ENCODE measurements at regions not wholly inside any gene's neighbourhood (a gene's known extent, or its start where the extent isn't known, plus 50 kb on each side); places are given as distances from the start of the nearest gene placed in this dataset.

- Histone ChIP-seq H3K9ac (ENCODE audit: low read length in 5 of 5) (no peak overlapping the region), H3K36me3 (ENCODE audit: control insufficient read depth in 5 of 5, insufficient read depth in 5 of 5, low read length in 5 of 5) (no peaks in the 10 kb centered on the region), H3K9me3 (ENCODE audit: control insufficient read depth in 5 of 5, low read length in 5 of 5) (no peaks in the 10 kb centered on the region), H3K4me1 (ENCODE audit: control insufficient read depth in 5 of 5, insufficient read depth in 5 of 5, low read length in 5 of 5) (peaks cover 0 to 9% (median 0%) of the 10 kb centered on the region in 5 donors), H3K27ac (ENCODE audit: low read depth, low read length) (no peak overlapping the region), H3K4me3 (ENCODE audit: low read depth in 1 of 5, low read length in 5 of 5) (no peak overlapping the region), H3K27me3 (ENCODE audit: control insufficient read depth in 5 of 5, insufficient read depth in 4 of 5, low read length in 5 of 5) (peaks cover 0 to 9% (median 7%) of the 10 kb centered on the region in 5 donors)
Measured at GRCh38 chr2:16227811-16228462, 287.6 kb downstream of the MYCN start.

- peaks cover 0 to 10% (median 9%) of the 10 kb centered on the region in 5 donors for H3K27me3 ChIP-seq (ENCODE audit: control insufficient read depth in 5 of 5, insufficient read depth in 4 of 5, low read length in 5 of 5)
- no peaks in the 10 kb centered on the region for H3K36me3 ChIP-seq (ENCODE audit: control insufficient read depth in 5 of 5, insufficient read depth in 5 of 5, low read length in 5 of 5)
- no peak overlapping the region for H3K4me3 ChIP-seq (ENCODE audit: low read depth in 1 of 5, low read length in 5 of 5)
- no peak overlapping the region for H3K9ac ChIP-seq (ENCODE audit: low read length in 5 of 5)
- H3K27ac ChIP-seq (ENCODE audit: low read depth, low read length) = no peak overlapping the region
- H3K9me3 ChIP-seq (ENCODE audit: control insufficient read depth in 5 of 5, low read length in 5 of 5) = no peaks in the 10 kb centered on the region
- peaks cover 0 to 9% (median 0%) of the 10 kb centered on the region in 5 donors for H3K4me1 ChIP-seq (ENCODE audit: control insufficient read depth in 5 of 5, insufficient read depth in 5 of 5, low read length in 5 of 5)
Measured at GRCh38 chr2:16226943-16227664, 286.8 kb downstream of the MYCN start.

- Histone ChIP-seq H3K4me3 (ENCODE audit: low read depth in 1 of 5, low read length in 5 of 5) (no peak overlapping the region), H3K27me3 (ENCODE audit: control insufficient read depth in 5 of 5, insufficient read depth in 4 of 5, low read length in 5 of 5) (peaks cover 0 to 15% (median 12%) of the 10 kb centered on the region in 5 donors), H3K27ac (ENCODE audit: low read depth, low read length) (no peak overlapping the region), H3K36me3 (ENCODE audit: control insufficient read depth in 5 of 5, insufficient read depth in 5 of 5, low read length in 5 of 5) (no peaks in the 10 kb centered on the region), H3K4me1 (ENCODE audit: control insufficient read depth in 5 of 5, insufficient read depth in 5 of 5, low read length in 5 of 5) (peaks cover 0 to 9% (median 0%) of the 10 kb centered on the region in 5 donors), H3K9ac (ENCODE audit: low read length in 5 of 5) (no peak overlapping the region), H3K9me3 (ENCODE audit: control insufficient read depth in 5 of 5, low read length in 5 of 5) (no peaks in the 10 kb centered on the region)
Measured at GRCh38 chr2:16226381-16226780, 286.0 kb downstream of the MYCN start.

GRCh38 chr2:16225545-16225944, 285.2 kb downstream of the MYCN start:
- peaks cover 0 to 18% (median 15%) of the 10 kb centered on the region in 5 donors for H3K27me3 ChIP-seq (ENCODE audit: control insufficient read depth in 5 of 5, insufficient read depth in 4 of 5, low read length in 5 of 5)
- H3K4me1 ChIP-seq (ENCODE audit: control insufficient read depth in 5 of 5, insufficient read depth in 5 of 5, low read length in 5 of 5) = peaks cover 0 to 9% (median 0%) of the 10 kb centered on the region in 5 donors
- H3K9me3 ChIP-seq (ENCODE audit: control insufficient read depth in 5 of 5, low read length in 5 of 5) = no peaks in the 10 kb centered on the region
- no peaks in the 10 kb centered on the region for H3K36me3 ChIP-seq (ENCODE audit: control insufficient read depth in 5 of 5, insufficient read depth in 5 of 5, low read length in 5 of 5)
- H3K27ac ChIP-seq (ENCODE audit: low read depth, low read length) = no peak overlapping the region
- no peak overlapping the region for H3K4me3 ChIP-seq (ENCODE audit: low read depth in 1 of 5, low read length in 5 of 5)
- no peak overlapping the region for H3K9ac ChIP-seq (ENCODE audit: low read length in 5 of 5)

GRCh38 chr2:16225071-16225470, 284.7 kb downstream of the MYCN start:
- Histone ChIP-seq H3K27me3 (ENCODE audit: control insufficient read depth in 5 of 5, insufficient read depth in 4 of 5, low read length in 5 of 5) (peaks cover 0 to 18% (median 15%) of the 10 kb centered on the region in 5 donors), H3K9me3 (ENCODE audit: control insufficient read depth in 5 of 5, low read length in 5 of 5) (no peaks in the 10 kb centered on the region), H3K36me3 (ENCODE audit: control insufficient read depth in 5 of 5, insufficient read depth in 5 of 5, low read length in 5 of 5) (no peaks in the 10 kb centered on the region), H3K27ac (ENCODE audit: low read depth, low read length) (no peak overlapping the region), H3K4me1 (ENCODE audit: control insufficient read depth in 5 of 5, insufficient read depth in 5 of 5, low read length in 5 of 5) (peaks cover 0 to 9% (median 0%) of the 10 kb centered on the region in 5 donors), H3K9ac (ENCODE audit: low read length in 5 of 5) (no peak overlapping the region), H3K4me3 (ENCODE audit: low read depth in 1 of 5, low read length in 5 of 5) (no peak overlapping the region)

GRCh38 chr2:16224298-16225045, 284.1 kb downstream of the MYCN start:
- no peaks in the 10 kb centered on the region for H3K36me3 ChIP-seq (ENCODE audit: control insufficient read depth in 5 of 5, insufficient read depth in 5 of 5, low read length in 5 of 5)
- no peak overlapping the region for H3K4me3 ChIP-seq (ENCODE audit: low read depth in 1 of 5, low read length in 5 of 5)
- H3K4me1 ChIP-seq (ENCODE audit: control insufficient read depth in 5 of 5, insufficient read depth in 5 of 5, low read length in 5 of 5) = peaks cover 0 to 9% (median 0%) of the 10 kb centered on the region in 5 donors
- no peak overlapping the region for H3K9ac ChIP-seq (ENCODE audit: low read length in 5 of 5)
- peaks cover 0 to 18% (median 15%) of the 10 kb centered on the region in 5 donors for H3K27me3 ChIP-seq (ENCODE audit: control insufficient read depth in 5 of 5, insufficient read depth in 4 of 5, low read length in 5 of 5)
- H3K9me3 ChIP-seq (ENCODE audit: control insufficient read depth in 5 of 5, low read length in 5 of 5) = no peaks in the 10 kb centered on the region
- H3K27ac ChIP-seq (ENCODE audit: low read depth, low read length) = no peak overlapping the region

GRCh38 chr2:16223841-16224177, 283.5 kb downstream of the MYCN start:
- Histone ChIP-seq H3K4me1 (ENCODE audit: control insufficient read depth in 5 of 5, insufficient read depth in 5 of 5, low read length in 5 of 5) (peaks cover 0 to 9% (median 0%) of the 10 kb centered on the region in 5 donors), H3K9ac (ENCODE audit: low read length in 5 of 5) (no peak overlapping the region), H3K36me3 (ENCODE audit: control insufficient read depth in 5 of 5, insufficient read depth in 5 of 5, low read length in 5 of 5) (no peaks in the 10 kb centered on the region), H3K27ac (ENCODE audit: low read depth, low read length) (no peak overlapping the region), H3K4me3 (ENCODE audit: low read depth in 1 of 5, low read length in 5 of 5) (no peak overlapping the region), H3K9me3 (ENCODE audit: control insufficient read depth in 5 of 5, low read length in 5 of 5) (no peaks in the 10 kb centered on the region), H3K27me3 (ENCODE audit: control insufficient read depth in 5 of 5, insufficient read depth in 4 of 5, low read length in 5 of 5) (peaks cover 0 to 16% (median 14%) of the 10 kb centered on the region in 5 donors)

- Histone ChIP-seq H3K36me3 (ENCODE audit: control insufficient read depth in 5 of 5, insufficient read depth in 5 of 5, low read length in 5 of 5) (no peaks in the 10 kb centered on the region), H3K9me3 (ENCODE audit: control insufficient read depth in 5 of 5, low read length in 5 of 5) (no peaks in the 10 kb centered on the region), H3K4me3 (ENCODE audit: low read depth in 1 of 5, low read length in 5 of 5) (no peak overlapping the region), H3K4me1 (ENCODE audit: control insufficient read depth in 5 of 5, insufficient read depth in 5 of 5, low read length in 5 of 5) (peaks cover 0 to 9% (median 0%) of the 10 kb centered on the region in 5 donors), H3K27me3 (ENCODE audit: control insufficient read depth in 5 of 5, insufficient read depth in 4 of 5, low read length in 5 of 5) (peaks cover 0 to 16% (median 14%) of the 10 kb centered on the region in 5 donors), H3K9ac (ENCODE audit: low read length in 5 of 5) (no peak overlapping the region), H3K27ac (ENCODE audit: low read depth, low read length) (no peak overlapping the region)
Measured at GRCh38 chr2:16223161-16223840, 283.0 kb downstream of the MYCN start.

GRCh38 chr2:16222326-16222725, 282.0 kb downstream of the MYCN start:
- Histone ChIP-seq H3K27ac (ENCODE audit: low read depth, low read length) (no peak overlapping the region), H3K9me3 (ENCODE audit: control insufficient read depth in 5 of 5, low read length in 5 of 5) (no peaks in the 10 kb centered on the region)

More at GRCh38 chr2:16222326-16222725, 282.0 kb downstream of the MYCN start:
- no peak overlapping the region for H3K9ac ChIP-seq (ENCODE audit: low read length in 5 of 5)
- peaks cover 0 to 16% (median 14%) of the 10 kb centered on the region in 5 donors for H3K27me3 ChIP-seq (ENCODE audit: control insufficient read depth in 5 of 5, insufficient read depth in 4 of 5, low read length in 5 of 5)
- no peaks in the 10 kb centered on the region for H3K36me3 ChIP-seq (ENCODE audit: control insufficient read depth in 5 of 5, insufficient read depth in 5 of 5, low read length in 5 of 5)
- peaks cover 0 to 8% (median 0%) of the 10 kb centered on the region in 5 donors for H3K4me1 ChIP-seq (ENCODE audit: control insufficient read depth in 5 of 5, insufficient read depth in 5 of 5, low read length in 5 of 5)
- no peak overlapping the region for H3K4me3 ChIP-seq (ENCODE audit: low read depth in 1 of 5, low read length in 5 of 5)
